ENCODE measurements at regions not wholly inside any gene's neighbourhood (a gene's known extent, or its start where the extent isn't known, plus 50 kb on each side); places are given as distances from the start of the nearest gene placed in this dataset.
"Not testable (repeated sequence)": the region's sequence is repeated elsewhere in the genome, so short reads cannot be mapped to it uniquely, and the experiment has no call there.

- no peak for DNase-seq
Measured at GRCh38 chr4:189807031-189807430, 133.6 kb upstream of the FRG1 start.

- no peak for DNase-seq
Measured at GRCh38 chr4:189809241-189809735, 131.4 kb upstream of the FRG1 start.

DNA sequence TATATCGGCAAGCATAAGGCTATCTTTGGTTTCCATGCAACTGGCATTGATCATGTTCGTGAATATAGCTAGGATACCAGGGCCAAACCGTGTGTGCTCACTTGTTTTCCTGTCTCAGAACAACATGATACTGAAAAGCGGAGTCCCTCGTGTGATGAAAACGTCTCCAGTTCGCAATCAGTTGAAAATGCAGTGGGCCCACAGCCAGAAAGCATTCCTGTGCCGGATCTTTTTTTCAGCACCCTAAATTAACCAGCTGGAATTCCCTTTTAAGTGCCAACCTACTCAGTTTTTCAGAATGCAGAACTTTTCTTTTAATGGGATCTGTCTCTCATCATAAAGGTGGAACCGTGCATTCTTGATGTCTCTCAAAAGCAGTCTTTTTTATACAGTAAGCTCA lies 130.8 kb upstream of the FRG1 start:
- no peak for DNase-seq

- not testable (repeated sequence) for DNase-seq
Measured at GRCh38 chr4:189810318-189811181, 130.1 kb upstream of the FRG1 start.

DNA sequence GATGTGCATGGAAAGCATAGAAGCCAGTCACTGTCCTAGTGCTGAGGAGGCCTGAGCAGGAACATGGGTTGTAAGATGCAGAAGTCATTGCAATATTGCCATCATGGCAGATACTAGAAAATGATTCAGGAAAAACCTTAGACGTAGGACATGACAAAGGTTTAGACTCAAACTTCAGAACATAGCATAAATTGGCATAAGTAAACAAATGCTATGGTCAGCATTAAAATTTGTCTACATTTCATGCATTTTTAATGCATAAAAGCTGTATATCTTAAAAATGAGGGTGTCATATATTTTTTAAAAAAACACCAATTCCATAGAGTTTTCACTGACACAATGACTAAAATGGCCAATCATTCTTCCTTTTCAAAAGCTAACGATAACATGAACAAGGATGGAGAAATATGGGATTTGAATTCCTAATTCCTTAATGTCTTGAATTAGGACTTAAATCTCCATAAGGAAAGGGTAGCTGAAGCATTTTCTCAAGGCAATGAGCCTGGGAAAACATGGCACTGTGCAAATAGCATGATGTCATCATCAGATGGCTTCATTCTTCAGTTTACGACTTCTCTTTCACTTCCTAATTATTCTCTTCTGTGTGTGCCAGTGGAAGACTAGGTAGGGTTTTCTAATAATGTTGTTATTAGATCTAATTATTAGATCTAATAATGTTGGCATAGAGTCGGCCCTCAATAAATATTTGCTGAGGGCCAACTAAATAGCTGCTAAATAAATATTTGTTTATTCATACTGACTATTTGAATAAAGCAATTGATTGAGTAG lies 125.1 kb upstream of the FRG1 start:
- no peak for DNase-seq

DNA sequence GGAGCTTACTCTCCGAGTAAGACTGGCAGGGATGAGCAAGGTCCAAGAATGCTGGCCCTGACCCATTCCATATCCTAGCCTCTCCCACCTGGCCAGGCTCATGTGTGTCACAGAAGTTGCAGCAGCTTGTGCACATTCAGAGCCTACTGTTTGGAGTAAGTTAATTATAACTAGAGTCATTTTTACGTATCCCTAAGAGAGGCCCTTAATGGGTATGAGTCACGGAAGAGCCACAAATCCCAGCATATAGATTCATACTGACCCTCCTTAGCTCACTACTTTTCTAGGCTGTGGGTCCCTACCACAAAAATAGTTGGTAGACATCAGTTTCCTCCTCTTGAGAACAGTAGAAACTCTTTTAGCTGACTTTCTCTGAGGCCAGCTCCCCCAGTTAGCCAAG lies 118.3 kb upstream of the FRG1 start:
- DNase-seq, result no peak

- no peak for DNase-seq
Measured at GRCh38 chr4:189823591-189823990, 117.1 kb upstream of the FRG1 start.

GRCh38 chr4:189825466-189825865 lies 115.2 kb upstream of the FRG1 start:
- DNase-seq, result no peak

- DNase-seq, result no peak
Measured at GRCh38 chr4:189826657-189827056, 114.0 kb upstream of the FRG1 start.

- DNase-seq, result no peak
Measured at GRCh38 chr4:189828081-189828697, 112.5 kb upstream of the FRG1 start.

GRCh38 chr4:189832528-189832927 lies 108.1 kb upstream of the FRG1 start:
- no peak for DNase-seq

DNA sequence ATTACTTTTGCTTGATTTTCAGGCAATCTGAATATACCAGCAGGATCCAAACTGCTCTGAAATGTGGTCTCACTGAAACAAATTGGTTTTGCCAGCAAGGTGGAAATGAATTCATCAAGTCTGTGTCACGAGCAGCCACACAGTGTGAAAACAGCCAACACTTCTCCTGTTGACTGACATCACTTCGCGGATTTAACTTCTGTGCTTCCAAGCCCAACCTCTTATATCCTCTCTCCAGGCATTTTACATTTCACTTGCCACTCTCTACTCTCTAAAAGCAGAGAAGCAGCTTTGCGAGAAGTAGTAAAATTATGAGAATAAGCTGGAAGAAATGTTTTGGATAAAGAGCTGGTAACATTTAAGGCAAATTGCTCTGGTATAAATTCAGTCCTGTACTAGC lies 106.1 kb upstream of the FRG1 start:
- no peak for DNase-seq

- DNase-seq, result no peak
Measured at GRCh38 chr4:189835505-189835904, 105.2 kb upstream of the FRG1 start.

DNA sequence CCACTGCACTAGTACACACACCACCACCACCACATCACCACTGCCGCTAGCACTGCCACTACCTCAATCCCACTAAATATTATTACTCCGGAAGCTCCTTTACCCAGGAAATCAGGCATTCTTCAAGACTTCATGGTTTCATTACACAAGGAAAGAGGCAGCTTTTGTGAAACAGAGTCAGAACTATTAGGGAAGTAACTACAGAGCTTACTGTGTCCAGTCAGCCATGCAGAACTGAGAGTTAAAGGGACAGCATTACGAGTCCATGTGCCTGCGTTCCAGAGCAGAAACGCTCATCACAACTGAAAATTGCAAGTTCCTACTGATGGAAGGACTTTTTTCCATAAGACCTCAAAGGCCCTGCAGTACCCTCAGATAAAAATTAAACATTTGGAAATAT lies 103.2 kb upstream of the FRG1 start:
- no peak for DNase-seq

GRCh38 chr4:189838821-189839497 lies 101.7 kb upstream of the FRG1 start:
- DNase-seq, result no peak

- DNase-seq, result no peak
Measured at GRCh38 chr4:189840356-189840755, 100.3 kb upstream of the FRG1 start.

GRCh38 chr4:189843413-189844009 lies 97.2 kb upstream of the FRG1 start:
- no peak for DNase-seq

GRCh38 chr4:189845145-189845846 lies 95.4 kb upstream of the FRG1 start:
- no peak for DNase-seq

DNA sequence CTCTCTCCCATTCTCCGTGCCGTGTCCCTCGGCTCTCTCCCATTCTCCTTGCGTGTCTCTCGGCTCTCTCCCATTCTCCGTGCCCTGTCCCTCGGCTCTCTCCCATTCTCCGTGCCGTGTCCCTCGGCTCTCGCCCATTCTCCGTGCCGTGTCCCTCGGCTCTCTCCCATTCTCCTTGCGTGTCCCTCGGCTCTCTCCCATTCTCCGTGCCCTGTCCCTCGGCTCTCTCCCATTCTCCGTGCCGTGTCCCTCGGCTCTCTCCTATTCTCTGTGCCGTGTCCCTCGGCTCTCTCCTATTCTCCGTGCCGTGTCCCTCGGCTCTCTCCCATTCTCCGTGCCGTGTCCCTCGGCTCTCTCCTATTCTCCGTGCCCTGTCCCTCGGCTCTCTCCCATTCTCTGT lies 94.6 kb upstream of the FRG1 start:
- DNase-seq, result not testable (repeated sequence)

GRCh38 chr4:189846608-189847007 lies 94.1 kb upstream of the FRG1 start:
- DNase-seq, result not testable (repeated sequence)

DNA sequence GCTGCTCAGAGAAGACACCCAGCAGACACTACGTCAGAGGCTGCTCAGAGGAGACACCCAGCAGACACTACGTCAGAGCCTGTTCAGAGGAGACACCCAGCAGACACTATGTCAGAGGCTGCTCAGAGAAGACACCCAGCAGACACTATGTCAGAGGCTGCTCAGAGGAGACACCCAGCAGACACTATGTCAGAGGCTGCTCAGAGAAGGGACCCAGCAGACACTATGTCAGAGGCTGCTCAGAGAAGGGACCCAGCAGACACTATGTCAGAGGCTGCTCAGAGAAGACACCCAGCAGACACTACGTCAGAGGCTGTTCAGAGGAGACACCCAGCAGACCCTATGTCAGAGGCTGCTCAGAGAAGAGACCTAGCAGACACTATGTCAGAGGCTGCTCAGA lies 92.0 kb upstream of the FRG1 start:
- peak in 1 of 2 experiments; percentile 4 for DNase-seq
